Psoas muscle (tissue), 7 donors: ENCODE measurements at regions not wholly inside any gene's neighbourhood (a gene's known extent, or its start where the extent isn't known, plus 50 kb on each side); places are given as distances from the start of the nearest gene placed in this dataset.
A peak's percentile ranks its signal among the peaks of the same experiment; 100 is the strongest.

Experiments used
- ATAC-seq, 4 donors: fragments of 200-7000 bp; cut with Tn5 transposase; one replicate each; pipeline ENCODE4 v1.9.1; 2020; ENCODE audit warnings: moderate library complexity in 3 of 4, mild to moderate bottlenecking in 2 of 4
- DNase-seq, 2 donors: peaks; one replicate each; pipeline ENCODE4 v3.0.0-alpha.2; 2020
- H3K27ac ChIP-seq: fragments of 200-600 bp; one replicate; pipeline ENCODE4 v1.8.0; 2022
- H3K27me3 ChIP-seq, 3 donors: fragments of 200-600 bp in 1 of 3; one replicate each; pipeline versions ENCODE4 v1.6.1 to v1.8.0; 2013 to 2022; ENCODE audit warnings: low read length in 2 of 3, mild to moderate bottlenecking in 2 of 3, moderate library complexity in 1 of 3; ENCODE audit not compliant: insufficient read depth in 3 of 3
- H3K36me3 ChIP-seq, 2 donors: fragments of 200-600 bp in 1 of 2; one replicate each; pipeline versions ENCODE4 v1.6.1 to v1.8.0; 2013 to 2022; ENCODE audit warnings: low read depth in 1 of 2, mild to moderate bottlenecking in 1 of 2, moderate library complexity in 1 of 2; ENCODE audit not compliant: insufficient read depth in 1 of 2
- H3K4me1 ChIP-seq: fragments of 200-600 bp; one replicate; pipeline ENCODE4 v1.8.0; 2022
- H3K4me3 ChIP-seq: fragments of 200-600 bp; one replicate; pipeline ENCODE4 v1.8.0; 2022; ENCODE audit warnings: mild to moderate bottlenecking
- H3K9me3 ChIP-seq: fragments of 200-600 bp; one replicate; pipeline ENCODE4 v1.8.0; 2022
- WGBS, 3 donors: extraction: QIAGEN DNeasy Blood & Tissue Kit; methylation state at CpG; one replicate each; pipeline versions ENCODE4 v1.1.6 to v1.1.7; 2013; 5-methylcytosine and 5-hydroxymethylcytosine counted together
- intact Hi-C, 2 donors: fragments of 100-400 bp; cut with DNase I; formaldehyde crosslinking; loops; one replicate each; pipeline versions ENCODE4 v1.11.0 to v1.14.2; 2022
- TF ChIP-seq, protein P1 (sequence below): fragments of 200-600 bp; IDR thresholded peaks from one replicate; pipeline ENCODE4 v1.8.0; 2022; ENCODE audit warnings: antibody characterized with exemption
- donor health status: healthy with polysubstance abuse.
- donor health status: DM: no; HTN: no; CAD: no; lungs with moderate emphysema.
- donor health status: Bipolar disorder and iron deficiency.
- donor health status: healthy.
- donor health status: DM: yes; HTN: yes; CAD: no.
- donor health status: DM: no; HTN: no; CAD: no.
- donor health status: DM: yes; HTN: yes; CAD: no.

DNA sequence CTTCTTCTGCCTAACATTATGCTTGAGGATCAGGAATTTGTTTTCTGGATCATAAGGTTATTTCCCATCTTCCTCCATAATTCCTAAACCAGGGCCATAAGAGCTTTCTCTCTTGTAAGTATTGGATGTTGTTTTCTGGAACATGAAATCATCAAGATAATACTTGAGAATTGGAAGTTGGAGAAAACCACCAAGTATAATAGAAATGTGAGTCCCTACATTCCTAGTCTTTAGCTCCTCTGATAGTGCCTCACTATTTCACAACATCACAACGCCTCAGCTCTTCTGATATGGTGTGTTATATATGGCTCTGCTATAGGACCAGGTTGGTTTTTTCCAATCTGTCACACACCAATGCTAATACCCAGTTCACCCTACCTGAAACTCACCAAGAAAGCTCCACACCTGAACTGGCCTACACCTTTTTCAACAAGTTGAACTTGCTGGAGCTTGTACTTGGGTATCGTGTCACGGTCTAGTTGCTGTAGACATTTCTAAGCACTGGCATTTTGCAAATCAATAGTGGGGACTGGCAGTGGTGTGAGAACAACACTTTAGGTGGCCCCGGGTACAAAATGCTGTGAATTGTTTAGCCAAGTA, 141.1 kb downstream of the ACTBL2 start:
- Histone ChIP-seq H3K9me3 (no peaks in the 10 kb centered on the region), H3K27me3 (no peaks in the 10 kb centered on the region), H3K36me3 (no peaks in the 10 kb centered on the region), H3K4me3 (no peak overlapping the region), H3K4me1 (no peaks in the 10 kb centered on the region), H3K27ac (no peak overlapping the region)
- 86 to 90% (median 87%) methylated on average over 4 of the region's 4 CpGs for WGBS, 3 donors
- intact Hi-C loops = no loop called here
- no peak for DNase-seq
- ATAC-seq = no peak
- TF ChIP-seq, protein P1, sequence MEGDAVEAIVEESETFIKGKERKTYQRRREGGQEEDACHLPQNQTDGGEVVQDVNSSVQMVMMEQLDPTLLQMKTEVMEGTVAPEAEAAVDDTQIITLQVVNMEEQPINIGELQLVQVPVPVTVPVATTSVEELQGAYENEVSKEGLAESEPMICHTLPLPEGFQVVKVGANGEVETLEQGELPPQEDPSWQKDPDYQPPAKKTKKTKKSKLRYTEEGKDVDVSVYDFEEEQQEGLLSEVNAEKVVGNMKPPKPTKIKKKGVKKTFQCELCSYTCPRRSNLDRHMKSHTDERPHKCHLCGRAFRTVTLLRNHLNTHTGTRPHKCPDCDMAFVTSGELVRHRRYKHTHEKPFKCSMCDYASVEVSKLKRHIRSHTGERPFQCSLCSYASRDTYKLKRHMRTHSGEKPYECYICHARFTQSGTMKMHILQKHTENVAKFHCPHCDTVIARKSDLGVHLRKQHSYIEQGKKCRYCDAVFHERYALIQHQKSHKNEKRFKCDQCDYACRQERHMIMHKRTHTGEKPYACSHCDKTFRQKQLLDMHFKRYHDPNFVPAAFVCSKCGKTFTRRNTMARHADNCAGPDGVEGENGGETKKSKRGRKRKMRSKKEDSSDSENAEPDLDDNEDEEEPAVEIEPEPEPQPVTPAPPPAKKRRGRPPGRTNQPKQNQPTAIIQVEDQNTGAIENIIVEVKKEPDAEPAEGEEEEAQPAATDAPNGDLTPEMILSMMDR = no peak

DNA sequence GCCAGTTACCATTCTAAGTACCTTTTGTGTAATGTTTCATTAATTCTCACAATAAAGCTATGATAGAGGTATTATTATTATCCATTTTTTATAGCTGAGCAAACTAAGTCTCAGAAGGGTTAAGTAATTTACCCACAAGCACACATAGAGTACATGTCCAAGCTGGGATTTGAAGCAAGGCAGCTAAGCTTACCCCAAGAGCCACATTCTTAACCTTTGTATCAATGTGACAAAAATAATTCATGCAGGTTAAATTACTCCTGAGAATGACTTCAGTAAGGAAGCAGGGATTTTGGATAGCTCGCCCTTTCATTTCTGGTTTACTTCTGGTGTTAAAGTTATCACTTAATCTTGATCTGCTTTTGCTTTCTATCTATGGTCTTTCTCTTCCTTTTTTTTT, 141.9 kb downstream of the ACTBL2 start:
- ATAC-seq (peak in 3 of 4 donors; percentile 73 to 86 (median 81)), DNase-seq (no peak)
- H3K4me3 ChIP-seq = no peak overlapping the region
- no peaks in the 10 kb centered on the region for H3K36me3 ChIP-seq
- H3K27me3 ChIP-seq = no peaks in the 10 kb centered on the region
- no peak overlapping the region for H3K27ac ChIP-seq
- intact Hi-C loops = no loop called here
- no peaks in the 10 kb centered on the region for H3K4me1 ChIP-seq
- H3K9me3 ChIP-seq = no peaks in the 10 kb centered on the region
- TF ChIP-seq, protein P1 = no peak
- 20 to 39% (median 34%) methylated on average over 1 of the region's 1 CpG for WGBS, 3 donors

DNA sequence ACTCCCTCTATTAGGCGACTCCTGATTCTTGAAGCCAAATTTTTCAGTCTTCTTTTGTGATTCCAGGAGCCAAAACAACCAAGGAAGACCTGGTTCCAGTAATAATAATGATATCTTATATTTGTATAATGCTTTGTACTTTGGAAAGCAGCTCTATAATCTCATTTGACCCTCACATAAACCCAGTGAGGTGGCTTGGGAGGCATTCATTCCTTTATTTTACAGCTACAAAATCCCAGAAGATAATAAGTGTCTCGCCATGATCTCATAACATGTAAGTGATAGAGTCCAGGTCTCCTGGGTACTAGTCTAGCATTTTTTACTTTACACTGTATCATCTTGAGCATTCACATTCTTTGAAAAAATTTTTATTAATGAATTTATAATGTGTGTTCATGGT, 143.1 kb downstream of the ACTBL2 start:
- DNase-seq (no peak), ATAC-seq (no peak)
- 91 to 93% (median 92%) methylated on average over 2 of the region's 2 CpGs for WGBS, 3 donors
- H3K4me3 ChIP-seq = no peak overlapping the region
- H3K9me3 ChIP-seq = no peaks in the 10 kb centered on the region
- H3K4me1 ChIP-seq = no peaks in the 10 kb centered on the region
- intact Hi-C loops = no loop called here
- no peaks in the 10 kb centered on the region for H3K27me3 ChIP-seq
- no peaks in the 10 kb centered on the region for H3K36me3 ChIP-seq
- H3K27ac ChIP-seq = no peak overlapping the region
- TF ChIP-seq, protein P1 = no peak

- DNase-seq = no peak
- intact Hi-C loops = no loop called here
- 64 to 70% (median 66%) methylated on average over 3 of the region's 3 CpGs for WGBS, 3 donors
- Histone ChIP-seq H3K27ac (no peak overlapping the region), H3K4me1 (no peaks in the 10 kb centered on the region), H3K9me3 (no peaks in the 10 kb centered on the region), H3K36me3 (no peaks in the 10 kb centered on the region), H3K27me3 (no peaks in the 10 kb centered on the region), H3K4me3 (no peak overlapping the region)
- no peak for ATAC-seq
- TF ChIP-seq, protein P1 = no peak
These were observed 143.7 kb downstream of the ACTBL2 start for GRCh38 chr5:57338868-57339340.
